Neural cell (in vitro differentiated cells): ENCODE measurements at regions not wholly inside any gene's neighbourhood (a gene's known extent, or its start where the extent isn't known, plus 50 kb on each side); places are given as distances from the start of the nearest gene placed in this dataset.

ENCODE experiments used
- H2AFZ ChIP-seq: fragments of 200-600, 300-800 bp; sonication (generic), shearing (Covaris generic); 2 replicates; pipeline ENCODE4 v1.6.0; 2014; ENCODE audit warnings: low read depth, mild to moderate bottlenecking, antibody characterized with exemption, low read length, moderate library complexity
- H3F3A ChIP-seq: fragments of 200-600 bp; shearing (Covaris generic); 2 replicates; pipeline ENCODE4 v1.6.1; 2016; ENCODE audit warnings: mild to moderate bottlenecking, moderate library complexity, mixed read lengths, antibody characterized with exemption, low read length; ENCODE audit not compliant: insufficient read depth, poor library complexity, severe bottlenecking
- H3K27ac ChIP-seq: fragments of 200-600, 300-800 bp; sonication (generic), shearing (Covaris generic); 2 replicates; pipeline ENCODE4 v1.5.1; 2014; ENCODE audit warnings: mild to moderate bottlenecking, low read length, moderate library complexity
- H3K27me3 ChIP-seq: fragments of 300-800, 200-600 bp; sonication (generic), shearing (Covaris generic); 2 replicates; pipeline ENCODE4 v1.6.0; 2014; ENCODE audit warnings: mild to moderate bottlenecking, low read depth, low read length, moderate library complexity; ENCODE audit not compliant: insufficient read depth
- H3K36me3 ChIP-seq: fragments of 300-800, 200-600 bp; sonication (generic), shearing (Covaris generic); 2 replicates; pipeline ENCODE4 v1.5.1; 2014; ENCODE audit warnings: mild to moderate bottlenecking, antibody characterized with exemption, low read length, moderate library complexity; ENCODE audit not compliant: insufficient read depth
- H3K4me2 ChIP-seq: fragments of 300-800, 200-600 bp; sonication (generic), shearing (Covaris generic); 2 replicates; pipeline ENCODE4 v1.6.0; 2014; ENCODE audit warnings: mild to moderate bottlenecking, low read length
- H3K4me3 ChIP-seq: fragments of 300-800, 200-600 bp; sonication (generic), shearing (Covaris generic); 2 replicates; pipeline ENCODE4 v1.5.1; 2014; ENCODE audit warnings: mild to moderate bottlenecking, low read length, moderate library complexity
- H3K79me2 ChIP-seq: fragments of 200-600 bp; shearing (Covaris generic); replicated peaks from 2 replicates; pipeline ENCODE4 v1.6.0; 2014; ENCODE audit warnings: mild to moderate bottlenecking, low read length, moderate library complexity; ENCODE audit not compliant: insufficient read depth
- H3K9ac ChIP-seq: fragments of 300-800, 200-600 bp; sonication (generic), shearing (Covaris generic); 2 replicates; pipeline ENCODE4 v1.6.1; 2016; ENCODE audit warnings: mild to moderate bottlenecking, low read length, mixed read lengths
- H3K9me2 ChIP-seq: fragments of 200-600 bp; shearing (Covaris generic); 2 replicates; pipeline ENCODE4 v1.6.1; 2016; ENCODE audit warnings: mild to moderate bottlenecking, low read length, mixed read lengths; ENCODE audit not compliant: insufficient read depth
- H3K9me3 ChIP-seq: fragments of 200-600, 300-800 bp; sonication (generic), shearing (Covaris generic); 2 replicates; pipeline ENCODE4 v1.6.1; 2016; ENCODE audit warnings: mild to moderate bottlenecking, mixed run types, low read length, moderate library complexity, mixed read lengths
- H4K20me1 ChIP-seq: fragments of 200-600 bp; shearing (Covaris generic); 2 replicates; pipeline ENCODE4 v1.6.1; 2016; ENCODE audit warnings: mild to moderate bottlenecking, mixed run types; ENCODE audit not compliant: insufficient read depth
- EP300 ChIP-seq: fragments of 450-650 bp; conservative IDR thresholded peaks from 2 replicates; pipeline ENCODE4 v1.6.1; 2014; ENCODE audit warnings: antibody characterized with exemption, mild to moderate bottlenecking, moderate library complexity; ENCODE audit not compliant: poor library complexity, severe bottlenecking
- EZH2 ChIP-seq: fragments of 200-600, 300-800 bp; shearing (Covaris generic), sonication (generic); IDR thresholded peaks from 2 replicates; pipeline ENCODE4 v1.6.1; 2014; ENCODE audit warnings: antibody characterized with exemption, low read length, borderline replicate concordance, mild to moderate bottlenecking; ENCODE audit not compliant: insufficient read depth, poor library complexity, severe bottlenecking
- POLR2AphosphoS5 ChIP-seq: IDR thresholded peaks from 2 replicates; pipeline ENCODE4 v1.6.1; 2012
- RAD21 ChIP-seq: fragments of 450-650 bp; conservative IDR thresholded peaks from 2 replicates; pipeline ENCODE4 v1.6.1; 2014; ENCODE audit warnings: antibody characterized with exemption, mild to moderate bottlenecking, moderate library complexity
- SMC3 ChIP-seq: fragments of 450-650 bp; conservative IDR thresholded peaks from 2 replicates; pipeline ENCODE4 v1.6.1; 2014; ENCODE audit warnings: antibody characterized with exemption, mild to moderate bottlenecking, moderate library complexity; ENCODE audit not compliant: poor library complexity
- TAF1 ChIP-seq: IDR thresholded peaks from 2 replicates; pipeline ENCODE4 v1.6.1; 2012; ENCODE audit warnings: low read depth
- TF ChIP-seq, protein P1 (sequence below): IDR thresholded peaks from 2 replicates; pipeline ENCODE4 v1.6.1; 2012; ENCODE audit warnings: borderline replicate concordance
- TF ChIP-seq, protein P2 (sequence below): fragments of 450-650 bp; IDR thresholded peaks from 2 replicates; pipeline ENCODE4 v1.5.1; 2014; ENCODE audit warnings: antibody characterized with exemption, mild to moderate bottlenecking, moderate library complexity; ENCODE audit not compliant: poor library complexity, severe bottlenecking

DNA sequence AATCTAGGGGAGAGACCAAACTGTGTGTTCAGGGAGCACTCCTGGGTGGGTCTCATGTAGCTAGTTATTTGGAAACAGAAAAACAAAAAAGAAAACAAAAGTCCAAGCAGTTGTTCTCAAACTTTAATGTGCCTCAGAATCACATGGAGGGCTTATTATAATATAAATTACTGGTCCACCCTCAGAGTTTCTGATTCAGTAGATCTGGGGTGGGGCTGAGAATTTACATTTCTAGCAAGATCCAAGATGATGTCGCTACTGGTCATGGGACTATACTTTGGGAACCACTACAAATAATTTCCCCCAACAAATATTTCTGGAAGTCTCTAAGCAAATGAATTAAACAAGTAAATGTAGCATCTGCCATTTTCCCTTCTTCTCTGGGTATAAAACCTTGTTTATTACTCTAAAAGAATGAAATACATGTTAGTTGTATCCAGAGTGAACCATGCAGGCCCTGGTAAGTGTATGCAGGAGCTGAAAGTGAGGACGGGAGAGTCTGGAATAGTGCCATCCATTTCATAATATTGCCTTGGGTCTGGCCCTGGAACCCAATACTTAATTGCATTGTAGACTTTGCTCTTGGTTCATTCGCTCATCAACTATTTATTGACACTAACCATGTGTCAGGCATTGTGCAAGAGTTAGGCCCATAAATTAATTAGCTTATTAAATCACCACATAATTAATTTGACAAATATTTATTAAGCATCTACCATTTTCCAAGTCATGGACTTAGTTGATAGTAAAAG is 490.8 kb downstream of the EPM2A start:
- Histone ChIP-seq H3K4me2 (no peak overlapping the region), H3K9me3 (no peaks in the 10 kb centered on the region), H3K36me3 (no peaks in the 10 kb centered on the region), H3K4me3 (no peak overlapping the region), H3K9ac (no peak overlapping the region), H3K27me3 (no peaks in the 10 kb centered on the region), H3K9me2 (no peaks in the 10 kb centered on the region), H3K27ac (no peak overlapping the region), H3F3A (no peaks in the 10 kb centered on the region), H2AFZ (no peak overlapping the region), H3K79me2 (no peaks in the 10 kb centered on the region), H4K20me1 (no peaks in the 10 kb centered on the region)
- no peak for TF ChIP-seq TAF1
- TF ChIP-seq, protein P1, sequence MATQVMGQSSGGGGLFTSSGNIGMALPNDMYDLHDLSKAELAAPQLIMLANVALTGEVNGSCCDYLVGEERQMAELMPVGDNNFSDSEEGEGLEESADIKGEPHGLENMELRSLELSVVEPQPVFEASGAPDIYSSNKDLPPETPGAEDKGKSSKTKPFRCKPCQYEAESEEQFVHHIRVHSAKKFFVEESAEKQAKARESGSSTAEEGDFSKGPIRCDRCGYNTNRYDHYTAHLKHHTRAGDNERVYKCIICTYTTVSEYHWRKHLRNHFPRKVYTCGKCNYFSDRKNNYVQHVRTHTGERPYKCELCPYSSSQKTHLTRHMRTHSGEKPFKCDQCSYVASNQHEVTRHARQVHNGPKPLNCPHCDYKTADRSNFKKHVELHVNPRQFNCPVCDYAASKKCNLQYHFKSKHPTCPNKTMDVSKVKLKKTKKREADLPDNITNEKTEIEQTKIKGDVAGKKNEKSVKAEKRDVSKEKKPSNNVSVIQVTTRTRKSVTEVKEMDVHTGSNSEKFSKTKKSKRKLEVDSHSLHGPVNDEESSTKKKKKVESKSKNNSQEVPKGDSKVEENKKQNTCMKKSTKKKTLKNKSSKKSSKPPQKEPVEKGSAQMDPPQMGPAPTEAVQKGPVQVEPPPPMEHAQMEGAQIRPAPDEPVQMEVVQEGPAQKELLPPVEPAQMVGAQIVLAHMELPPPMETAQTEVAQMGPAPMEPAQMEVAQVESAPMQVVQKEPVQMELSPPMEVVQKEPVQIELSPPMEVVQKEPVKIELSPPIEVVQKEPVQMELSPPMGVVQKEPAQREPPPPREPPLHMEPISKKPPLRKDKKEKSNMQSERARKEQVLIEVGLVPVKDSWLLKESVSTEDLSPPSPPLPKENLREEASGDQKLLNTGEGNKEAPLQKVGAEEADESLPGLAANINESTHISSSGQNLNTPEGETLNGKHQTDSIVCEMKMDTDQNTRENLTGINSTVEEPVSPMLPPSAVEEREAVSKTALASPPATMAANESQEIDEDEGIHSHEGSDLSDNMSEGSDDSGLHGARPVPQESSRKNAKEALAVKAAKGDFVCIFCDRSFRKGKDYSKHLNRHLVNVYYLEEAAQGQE = no peak
- TF ChIP-seq RAD21 = no peak
- no peak for TF ChIP-seq SMC3
- TF ChIP-seq POLR2AphosphoS5 = no peak
- TF ChIP-seq EZH2 = no peak

DNA sequence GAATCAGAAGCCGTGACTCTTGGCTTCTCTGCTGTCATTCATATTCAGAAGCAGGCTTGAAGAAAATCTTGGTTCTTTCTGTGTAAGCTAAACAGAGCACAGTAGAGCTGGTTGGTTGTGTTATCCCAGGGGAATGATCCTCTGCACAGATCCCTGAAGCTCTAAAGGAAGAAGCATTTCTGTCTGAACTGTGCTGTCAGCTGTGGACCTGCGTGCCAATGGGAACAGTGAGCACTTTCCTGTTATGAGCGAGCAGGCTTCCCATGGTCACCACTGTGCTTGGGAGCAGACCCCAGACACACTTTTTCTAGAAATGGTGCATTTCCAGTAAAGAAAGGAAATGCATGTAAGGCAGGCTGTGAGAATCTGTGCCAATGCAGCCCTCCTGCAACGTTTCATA is 490.2 kb downstream of the EPM2A start:
- Histone ChIP-seq H3F3A (no peaks in the 10 kb centered on the region), H3K79me2 (no peaks in the 10 kb centered on the region), H3K4me3 (no peak overlapping the region), H3K9me2 (no peaks in the 10 kb centered on the region), H2AFZ (no peak overlapping the region), H3K27me3 (no peaks in the 10 kb centered on the region), H3K9ac (no peak overlapping the region), H4K20me1 (no peaks in the 10 kb centered on the region), H3K9me3 (no peaks in the 10 kb centered on the region), H3K27ac (peak overlapping the region; percentile 4), H3K4me2 (no peak overlapping the region), H3K36me3 (no peaks in the 10 kb centered on the region)
- TF ChIP-seq, protein P1 = no peak
- TF ChIP-seq RAD21 (no peak), POLR2AphosphoS5 (no peak), TAF1 (no peak), EP300 (no peak)
- TF ChIP-seq, protein P2, sequence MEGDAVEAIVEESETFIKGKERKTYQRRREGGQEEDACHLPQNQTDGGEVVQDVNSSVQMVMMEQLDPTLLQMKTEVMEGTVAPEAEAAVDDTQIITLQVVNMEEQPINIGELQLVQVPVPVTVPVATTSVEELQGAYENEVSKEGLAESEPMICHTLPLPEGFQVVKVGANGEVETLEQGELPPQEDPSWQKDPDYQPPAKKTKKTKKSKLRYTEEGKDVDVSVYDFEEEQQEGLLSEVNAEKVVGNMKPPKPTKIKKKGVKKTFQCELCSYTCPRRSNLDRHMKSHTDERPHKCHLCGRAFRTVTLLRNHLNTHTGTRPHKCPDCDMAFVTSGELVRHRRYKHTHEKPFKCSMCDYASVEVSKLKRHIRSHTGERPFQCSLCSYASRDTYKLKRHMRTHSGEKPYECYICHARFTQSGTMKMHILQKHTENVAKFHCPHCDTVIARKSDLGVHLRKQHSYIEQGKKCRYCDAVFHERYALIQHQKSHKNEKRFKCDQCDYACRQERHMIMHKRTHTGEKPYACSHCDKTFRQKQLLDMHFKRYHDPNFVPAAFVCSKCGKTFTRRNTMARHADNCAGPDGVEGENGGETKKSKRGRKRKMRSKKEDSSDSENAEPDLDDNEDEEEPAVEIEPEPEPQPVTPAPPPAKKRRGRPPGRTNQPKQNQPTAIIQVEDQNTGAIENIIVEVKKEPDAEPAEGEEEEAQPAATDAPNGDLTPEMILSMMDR = no peak
